ENCODE measurements at regions not wholly inside any gene's neighbourhood (a gene's known extent, or its start where the extent isn't known, plus 50 kb on each side); places are given as distances from the start of the nearest gene placed in this dataset.

GRCh38 chr1:217372049-217372970 is 258.6 kb downstream of the GPATCH2 start:
- TF ChIP-seq TCF12 (IDR thresholded peaks at IDR 0.05; ENCODE audit: low read depth) = no peak
- no peak for TF ChIP-seq YY1 (IDR thresholded peaks at IDR 0.05; ENCODE audit: low read depth)
